Right ventricle myocardium inferior (tissue), 1 donor: ENCODE measurements at regions not wholly inside any gene's neighbourhood (a gene's known extent, or its start where the extent isn't known, plus 50 kb on each side); places are given as distances from the start of the nearest gene placed in this dataset.

Experiments
- ATAC-seq: fragments of 200-7000 bp; cut with Tn5 transposase; one replicate; pipeline ENCODE4 v1.9.1; 2020; ENCODE audit warnings: mild to moderate bottlenecking, moderate library complexity
- DNase-seq: peaks from one replicate; pipeline ENCODE4 v3.0.0; 2021; ENCODE audit errors: missing footprints
- intact Hi-C: fragments of 100-400 bp; cut with DNase I; formaldehyde crosslinking; loops from one replicate; pipeline ENCODE4 v1.11.0; 2022
- donor health status: DM: no; HTN: yes; CAD: no; lungs with severe emphysema.

- intact Hi-C loops = no loop called here
- ATAC-seq = no peak
- no peak for DNase-seq
Measured at GRCh38 chr18:24840051-24840450, 379.6 kb downstream of the HRH4 start.

- intact Hi-C loops = no loop called here
- no peak for DNase-seq
- ATAC-seq = no peak
Measured at GRCh38 chr18:24840640-24841039, 380.2 kb downstream of the HRH4 start.

GRCh38 chr18:24841536-24841935 lies 381.1 kb downstream of the HRH4 start:
- no peak for DNase-seq
- intact Hi-C loops = no loop called here
- no peak for ATAC-seq

- ATAC-seq (no peak), DNase-seq (no peak)
- intact Hi-C loops = no loop called here
Measured at GRCh38 chr18:24843123-24843522, 382.7 kb downstream of the HRH4 start.

- DNase-seq = no peak
- no peak for ATAC-seq
- intact Hi-C loops = no loop called here
Measured at GRCh38 chr18:24846138-24846537, 385.7 kb downstream of the HRH4 start.

- intact Hi-C loops = no loop called here
- ATAC-seq = no peak
- DNase-seq = no peak
Measured at GRCh38 chr18:24850532-24850931, 390.1 kb downstream of the HRH4 start.

GRCh38 chr18:24853076-24853475 lies 392.6 kb downstream of the HRH4 start:
- no peak for DNase-seq
- ATAC-seq = no peak
- intact Hi-C loops = no loop called here

- DNase-seq = no peak
- intact Hi-C loops = no loop called here
- ATAC-seq = no peak
Measured at GRCh38 chr18:24860978-24861680, 400.7 kb downstream of the HRH4 start.

- ATAC-seq (no peak), DNase-seq (no peak)
- intact Hi-C loops = no loop called here
Measured at GRCh38 chr18:24862201-24862816, 401.9 kb downstream of the HRH4 start.

GRCh38 chr18:24868311-24868710 lies 407.9 kb downstream of the HRH4 start:
- DNase-seq (no peak), ATAC-seq (no peak)
- intact Hi-C loops = no loop called here

GRCh38 chr18:24868760-24869237 lies 408.4 kb downstream of the HRH4 start:
- no peak for ATAC-seq
- intact Hi-C loops = no loop called here
- no peak for DNase-seq

- DNase-seq (no peak), ATAC-seq (no peak)
- intact Hi-C loops = no loop called here
Measured at GRCh38 chr18:24869285-24869684, 408.8 kb downstream of the HRH4 start.

GRCh38 chr18:24875286-24875685 lies 414.8 kb downstream of the HRH4 start:
- intact Hi-C loops = loop anchor here (5.0 kb wide), 1 partner anchor 792 kb away; no protein-coding TSS in a partner anchor
- ATAC-seq = no peak
- DNase-seq = no peak

- intact Hi-C loops = loop anchor here (5.0 kb wide), 1 partner anchor 792 kb away; no protein-coding TSS in a partner anchor
- ATAC-seq = no peak
- DNase-seq = no peak
Measured at GRCh38 chr18:24875777-24876176, 415.3 kb downstream of the HRH4 start.

GRCh38 chr18:24876266-24876665 lies 415.8 kb downstream of the HRH4 start:
- no peak for ATAC-seq
- DNase-seq = no peak
- intact Hi-C loops = loop anchor here (5.0 kb wide), 1 partner anchor 791 kb away; no protein-coding TSS in a partner anchor

GRCh38 chr18:24877066-24877465 lies 416.6 kb downstream of the HRH4 start:
- intact Hi-C loops = loop anchor here (5.0 kb wide), 1 partner anchor 790 kb away; no protein-coding TSS in a partner anchor
- ATAC-seq (no peak), DNase-seq (no peak)

- DNase-seq = no peak
- ATAC-seq = no peak
- intact Hi-C loops = loop anchor here (5.0 kb wide), 1 partner anchor 790 kb away; no protein-coding TSS in a partner anchor
Measured at GRCh38 chr18:24877546-24877945, 417.1 kb downstream of the HRH4 start.

GRCh38 chr18:24878289-24878688 lies 417.9 kb downstream of the HRH4 start:
- no peak for DNase-seq
- intact Hi-C loops = loop anchor here (1.0 to 5.0 kb wide), 4 partner anchors 474 to 1019 kb away; partner anchors contain the start of gene ZNF521
- peak; percentile 57 for ATAC-seq

- no peak for ATAC-seq
- DNase-seq = no peak
- intact Hi-C loops = no loop called here
Measured at GRCh38 chr18:24885276-24885675, 424.8 kb downstream of the HRH4 start.

- intact Hi-C loops = no loop called here
- no peak for ATAC-seq
- no peak for DNase-seq
Measured at GRCh38 chr18:24894880-24895279, 434.4 kb downstream of the HRH4 start.
